ENCODE measurements at regions not wholly inside any gene's neighbourhood (a gene's known extent, or its start where the extent isn't known, plus 50 kb on each side); places are given as distances from the start of the nearest gene placed in this dataset.

DNA sequence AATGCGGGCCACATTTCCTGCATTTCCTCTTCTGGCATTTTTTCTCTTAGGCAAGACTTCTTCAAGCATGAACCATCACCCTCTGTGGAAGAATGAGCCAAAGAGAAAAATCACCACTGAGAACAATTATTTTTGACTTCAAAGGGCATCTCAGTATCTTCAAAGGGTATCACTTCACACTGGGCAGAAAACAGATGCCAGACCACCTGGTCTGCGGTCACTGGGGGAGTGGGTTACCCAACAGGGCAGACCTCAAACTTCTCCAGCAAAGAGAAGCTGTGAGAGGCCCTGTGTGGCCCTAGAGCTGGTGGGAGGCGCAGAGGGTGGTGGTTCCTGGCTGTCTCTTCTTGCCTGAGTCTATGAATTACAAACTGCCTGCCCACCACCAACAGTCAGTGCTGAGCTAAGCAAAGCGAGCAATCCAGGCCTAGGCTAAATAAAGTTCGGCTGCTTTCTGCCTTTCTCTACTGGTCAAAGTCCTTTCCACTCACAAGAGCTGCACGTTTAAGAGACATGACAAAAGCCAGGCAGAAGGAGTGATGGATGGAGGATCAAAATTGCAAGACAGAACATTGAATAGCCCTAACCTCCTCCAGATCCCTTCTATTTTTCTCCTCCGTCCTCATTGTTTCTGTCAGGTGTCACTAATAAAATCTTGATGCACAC is 602.7 kb upstream of the CDH5 start:
- TF ChIP-seq POLR2A (IDR thresholded peaks at IDR 0.05): no peak
- TF ChIP-seq, protein P1, sequence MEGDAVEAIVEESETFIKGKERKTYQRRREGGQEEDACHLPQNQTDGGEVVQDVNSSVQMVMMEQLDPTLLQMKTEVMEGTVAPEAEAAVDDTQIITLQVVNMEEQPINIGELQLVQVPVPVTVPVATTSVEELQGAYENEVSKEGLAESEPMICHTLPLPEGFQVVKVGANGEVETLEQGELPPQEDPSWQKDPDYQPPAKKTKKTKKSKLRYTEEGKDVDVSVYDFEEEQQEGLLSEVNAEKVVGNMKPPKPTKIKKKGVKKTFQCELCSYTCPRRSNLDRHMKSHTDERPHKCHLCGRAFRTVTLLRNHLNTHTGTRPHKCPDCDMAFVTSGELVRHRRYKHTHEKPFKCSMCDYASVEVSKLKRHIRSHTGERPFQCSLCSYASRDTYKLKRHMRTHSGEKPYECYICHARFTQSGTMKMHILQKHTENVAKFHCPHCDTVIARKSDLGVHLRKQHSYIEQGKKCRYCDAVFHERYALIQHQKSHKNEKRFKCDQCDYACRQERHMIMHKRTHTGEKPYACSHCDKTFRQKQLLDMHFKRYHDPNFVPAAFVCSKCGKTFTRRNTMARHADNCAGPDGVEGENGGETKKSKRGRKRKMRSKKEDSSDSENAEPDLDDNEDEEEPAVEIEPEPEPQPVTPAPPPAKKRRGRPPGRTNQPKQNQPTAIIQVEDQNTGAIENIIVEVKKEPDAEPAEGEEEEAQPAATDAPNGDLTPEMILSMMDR (IDR thresholded peaks at IDR 0.05): no peak
- intact Hi-C loops (cut with DNase I): no loop called here
- DNase-seq (no peak), ATAC-seq (no peak)
- 66 to 71% methylated on average over 7 of the region's 7 CpGs for WGBS, 2 donors
- Histone ChIP-seq H3K36me3 (replicated peaks in 1 of 2; ENCODE audit: insufficient read depth in 1 of 2, low read depth in 2 of 2) (no peaks in the 10 kb centered on the region), H3K4me3 (no peak overlapping the region), H3K27me3 (no peaks in the 10 kb centered on the region), H3K27ac (no peak overlapping the region), H3K4me1 (peaks cover 4% of the 10 kb centered on the region), H3K9me3 (no peaks in the 10 kb centered on the region)

DNA sequence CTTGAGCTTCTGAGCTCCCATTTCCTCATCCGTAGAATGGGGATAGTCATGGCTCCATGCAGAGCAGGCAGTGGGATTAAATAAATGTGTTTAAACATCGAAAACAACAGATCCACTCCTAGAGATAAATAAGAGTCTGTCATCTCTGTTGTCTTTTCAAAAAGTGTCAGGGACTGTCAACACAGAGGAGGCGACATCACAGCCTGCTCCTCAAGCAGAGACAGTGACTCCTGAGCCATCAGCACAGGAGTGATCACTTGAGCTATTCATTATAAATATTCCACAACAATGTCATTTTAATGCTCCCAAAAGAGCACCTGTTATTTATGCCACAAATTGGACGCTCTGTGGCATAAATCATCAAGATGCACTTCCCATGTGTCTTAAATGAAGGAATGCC is 605.6 kb upstream of the CDH5 start:
- no peaks in the 10 kb centered on the region for H3K36me3 ChIP-seq (replicated peaks in 1 of 2; ENCODE audit: insufficient read depth in 1 of 2, low read depth in 2 of 2)
- ATAC-seq: no peak
- no peak overlapping the region for H3K4me3 ChIP-seq
- WGBS, 2 donors: 42 to 43% methylated on average over 4 of the region's 4 CpGs
- H3K27me3 ChIP-seq: no peaks in the 10 kb centered on the region
- no peaks in the 10 kb centered on the region for H3K9me3 ChIP-seq
- no peak overlapping the region for H3K27ac ChIP-seq
- peaks cover 4% of the 10 kb centered on the region for H3K4me1 ChIP-seq
- intact Hi-C loops (cut with DNase I): no loop called here
- TF ChIP-seq, protein P1 (IDR thresholded peaks at IDR 0.05): no peak
- no peak for TF ChIP-seq POLR2A (IDR thresholded peaks at IDR 0.05)
- DNase-seq: no peak

DNA sequence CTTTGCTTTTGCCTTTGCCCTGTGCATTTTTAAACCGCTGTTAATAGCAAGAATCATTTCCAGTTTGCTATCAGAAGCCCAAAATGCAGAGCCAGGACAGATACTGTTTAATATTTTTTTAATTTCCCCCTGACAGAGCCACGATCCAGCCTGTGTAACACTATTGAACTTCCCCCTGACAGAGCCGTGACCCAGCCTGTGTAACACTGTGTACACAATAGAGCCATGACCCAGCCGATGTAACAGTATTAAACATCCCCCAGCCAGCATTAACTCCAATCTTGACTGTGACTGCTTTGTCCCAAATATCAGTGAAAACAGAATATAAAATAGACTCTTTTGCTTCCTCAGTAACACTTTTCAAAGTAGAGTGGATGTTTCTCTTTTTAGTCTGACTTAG is 607.9 kb upstream of the CDH5 start:
- intact Hi-C loops (cut with DNase I): no loop called here
- H3K36me3 ChIP-seq (replicated peaks in 1 of 2; ENCODE audit: insufficient read depth in 1 of 2, low read depth in 2 of 2): no peaks in the 10 kb centered on the region
- TF ChIP-seq POLR2A (IDR thresholded peaks at IDR 0.05): no peak
- TF ChIP-seq, protein P1 (IDR thresholded peaks at IDR 0.05): no peak
- H3K4me3 ChIP-seq: no peak overlapping the region
- ATAC-seq (no peak), DNase-seq (no peak)
- no peaks in the 10 kb centered on the region for H3K27me3 ChIP-seq
- WGBS, 2 donors: 30 to 35% methylated on average over 4 of the region's 4 CpGs
- H3K27ac ChIP-seq: no peak overlapping the region
- no peaks in the 10 kb centered on the region for H3K9me3 ChIP-seq
- H3K4me1 ChIP-seq: peaks cover 4% of the 10 kb centered on the region

DNA sequence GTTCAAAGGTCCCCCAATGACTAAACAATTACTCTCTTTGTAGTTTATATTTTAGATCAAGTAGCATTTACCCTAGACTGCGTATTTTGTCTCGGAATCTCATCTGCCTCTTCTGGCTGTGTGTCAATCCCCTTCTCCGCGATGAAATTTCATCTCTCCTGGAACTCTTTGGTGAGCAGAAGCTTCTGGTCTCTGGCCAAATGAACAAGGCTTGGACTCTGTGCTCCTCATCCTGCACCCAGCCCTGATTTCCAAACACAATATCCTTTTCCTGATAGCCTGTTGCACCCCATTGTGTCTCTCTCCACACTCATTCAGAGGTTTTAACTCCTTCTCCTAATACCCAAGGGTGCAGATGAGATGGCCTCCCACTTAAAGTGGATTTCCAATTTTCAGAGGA is 609.4 kb upstream of the CDH5 start:
- TF ChIP-seq POLR2A (IDR thresholded peaks at IDR 0.05): no peak
- TF ChIP-seq, protein P1 (IDR thresholded peaks at IDR 0.05): no peak
- H3K36me3 ChIP-seq (replicated peaks in 1 of 2; ENCODE audit: insufficient read depth in 1 of 2, low read depth in 2 of 2): no peaks in the 10 kb centered on the region
- peaks cover 4% of the 10 kb centered on the region for H3K4me1 ChIP-seq
- intact Hi-C loops (cut with DNase I): no loop called here
- DNase-seq (no peak), ATAC-seq (no peak)
- no peak overlapping the region for H3K27ac ChIP-seq
- H3K9me3 ChIP-seq: no peaks in the 10 kb centered on the region
- WGBS, 2 donors: 52 to 78% methylated on average over 4 of the region's 4 CpGs
- H3K4me3 ChIP-seq: no peak overlapping the region
- no peaks in the 10 kb centered on the region for H3K27me3 ChIP-seq

DNA sequence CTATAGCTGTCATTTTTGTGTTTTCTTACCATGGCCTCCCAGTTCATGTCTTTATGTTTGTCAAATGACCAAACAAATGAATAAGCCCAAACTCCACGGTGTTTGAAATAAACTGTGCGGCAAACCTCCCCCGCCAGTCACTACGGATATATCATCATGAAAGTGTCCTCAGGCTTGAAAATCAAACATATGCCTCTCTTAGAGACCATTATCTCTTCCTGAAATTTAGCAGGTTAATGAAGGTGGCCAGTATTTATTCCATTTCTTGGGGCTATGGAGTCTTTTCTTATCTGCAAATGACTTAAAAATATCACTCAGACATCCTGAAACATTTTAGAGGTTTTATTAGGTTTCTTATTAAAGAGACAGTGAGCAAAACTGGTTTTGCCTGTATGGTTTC is 610.3 kb upstream of the CDH5 start:
- ATAC-seq (no peak), DNase-seq (no peak)
- intact Hi-C loops (cut with DNase I): no loop called here
- Histone ChIP-seq H3K27me3 (no peaks in the 10 kb centered on the region), H3K27ac (no peak overlapping the region), H3K9me3 (no peaks in the 10 kb centered on the region), H3K4me3 (no peak overlapping the region), H3K4me1 (no peaks in the 10 kb centered on the region), H3K36me3 (replicated peaks in 1 of 2; ENCODE audit: insufficient read depth in 1 of 2, low read depth in 2 of 2) (no peaks in the 10 kb centered on the region)
- TF ChIP-seq, protein P1 (IDR thresholded peaks at IDR 0.05): no peak
- 46 to 58% methylated on average over 4 of the region's 4 CpGs for WGBS, 2 donors
